Right lobe of liver (tissue), 6 donors: ENCODE measurements at regions not wholly inside any gene's neighbourhood (a gene's known extent, or its start where the extent isn't known, plus 50 kb on each side); places are given as distances from the start of the nearest gene placed in this dataset.

Source experiments
- ATAC-seq, 4 donors: fragments of 200-7000 bp; cut with Tn5 transposase; one replicate each; pipeline ENCODE4 v1.9.1; 2020; ENCODE audit warnings: mild to moderate bottlenecking in 4 of 4, moderate library complexity in 4 of 4
- DNase-seq, 3 donors: peaks; one replicate each; pipeline ENCODE4 v3.0.0-alpha.2; 2020
- H3K27ac ChIP-seq, 3 donors: fragments of 200-600 bp; one replicate each; pipeline ENCODE4 v1.8.0; 2022
- H3K27me3 ChIP-seq, 2 donors: fragments of 200-600 bp; one replicate each; pipeline ENCODE4 v1.8.0; 2022
- H3K36me3 ChIP-seq, 4 donors: fragments of 200-600 bp; sonication (generic) in 1 of 4; one replicate each; pipeline versions ENCODE4 v1.5.1 to v1.8.0; 2017 to 2022; ENCODE audit warnings: control low read depth in 1 of 4
- H3K4me1 ChIP-seq, 4 donors: fragments of 200-600 bp; sonication (generic) in 1 of 4; one replicate each; pipeline versions ENCODE4 v1.5.1 to v1.8.0; 2017 to 2022; ENCODE audit warnings: control low read depth in 1 of 4
- H3K4me3 ChIP-seq, 3 donors: fragments of 200-600 bp; one replicate each; pipeline ENCODE4 v1.8.0; 2022
- H3K9me3 ChIP-seq, 4 donors: fragments of 200-600 bp; sonication (generic) in 1 of 4; one replicate each; pipeline versions ENCODE4 v1.5.1 to v1.8.0; 2017 to 2022; ENCODE audit warnings: control low read depth in 1 of 4
- CTCF ChIP-seq, 4 donors: fragments of 200-600 bp in 3 of 4; fragments of 450-650 bp in 1 of 4; IDR thresholded peaks; one replicate each; pipeline versions ENCODE4 v1.5.1 to v1.8.0; 2016 to 2022; ENCODE audit warnings: antibody characterized with exemption in 4 of 4, mild to moderate bottlenecking in 2 of 4
- POLR2A ChIP-seq: fragments of 450-650 bp; IDR thresholded peaks from one replicate; pipeline ENCODE4 v1.6.1; 2017; ENCODE audit warnings: antibody characterized with exemption, mild to moderate bottlenecking
- WGBS: methylation state at CpG from one replicate; pipeline ENCODE4 v1.1.6; 2018; ENCODE audit warnings: low coverage, low lambda C conversion rate; ENCODE audit not compliant: insufficient coverage; ENCODE audit errors: missing lambda C conversion rate; 5-methylcytosine and 5-hydroxymethylcytosine counted together
- intact Hi-C, 2 donors: fragments of 100-400 bp; cut with DNase I; formaldehyde crosslinking; loops; one replicate each; pipeline versions ENCODE4 v1.11.2 to v1.14.1; 2022
- donor health status: DM: no; HTN: yes; CAD: no.
- donor health status: DM: no; HTN: no; CAD: no.
- donor health status: DM: no; HTN: no; CAD: no.
- donor health status: DM: no; HTN: yes; CAD: no.
- donor health status: DM: no; HTN: yes; CAD: no.

GRCh38 chr13:63041640-63042414 lies 1626.2 kb upstream of the PCDH20 start:
- Histone ChIP-seq H3K27me3 (no peaks in the 10 kb centered on the region), H3K27ac (no peak overlapping the region), H3K4me1 (no peaks in the 10 kb centered on the region), H3K4me3 (no peak overlapping the region), H3K9me3 (no peaks in the 10 kb centered on the region), H3K36me3 (no peaks in the 10 kb centered on the region)
- intact Hi-C loops = no loop called here
- ATAC-seq (no peak), DNase-seq (no peak)
- no peak for TF ChIP-seq CTCF (IDR thresholded peaks at IDR 0.05)
- 53% methylated on average over 4 of the region's 4 CpGs for WGBS

GRCh38 chr13:63026285-63026797 lies 1610.7 kb upstream of the PCDH20 start:
- H3K4me3 ChIP-seq = no peak overlapping the region
- no peaks in the 10 kb centered on the region for H3K27me3 ChIP-seq
- H3K4me1 ChIP-seq = no peaks in the 10 kb centered on the region
- TF ChIP-seq POLR2A (no peak), CTCF (IDR thresholded peaks at IDR 0.05) (no peak)
- no peak overlapping the region for H3K27ac ChIP-seq
- no peaks in the 10 kb centered on the region for H3K36me3 ChIP-seq
- 42% methylated on average over 3 of the region's 3 CpGs for WGBS
- no peaks in the 10 kb centered on the region for H3K9me3 ChIP-seq
- DNase-seq (no peak), ATAC-seq (no peak)
- intact Hi-C loops = no loop called here

- Histone ChIP-seq H3K4me3 (no peak overlapping the region), H3K36me3 (no peaks in the 10 kb centered on the region), H3K9me3 (no peaks in the 10 kb centered on the region), H3K27me3 (no peaks in the 10 kb centered on the region), H3K27ac (no peak overlapping the region), H3K4me1 (no peaks in the 10 kb centered on the region)
- intact Hi-C loops = no loop called here
- ATAC-seq (no peak), DNase-seq (no peak)
- TF ChIP-seq POLR2A (no peak), CTCF (IDR thresholded peaks at IDR 0.05) (no peak)
- WGBS = 41% methylated on average over 1 of the region's 1 CpG
Measured at GRCh38 chr13:63025741-63026140, 1610.1 kb upstream of the PCDH20 start.

GRCh38 chr13:63024458-63024857 lies 1608.8 kb upstream of the PCDH20 start:
- no peak for ATAC-seq
- 63% methylated on average over 3 of the region's 3 CpGs for WGBS
- H3K27me3 ChIP-seq = no peaks in the 10 kb centered on the region
- intact Hi-C loops = no loop called here
- no peaks in the 10 kb centered on the region for H3K36me3 ChIP-seq
- no peak for TF ChIP-seq POLR2A
- no peak for TF ChIP-seq CTCF (IDR thresholded peaks at IDR 0.05)
- H3K4me1 ChIP-seq = no peaks in the 10 kb centered on the region
- H3K9me3 ChIP-seq = no peaks in the 10 kb centered on the region
- DNase-seq = no peak
- H3K4me3 ChIP-seq = no peak overlapping the region
- no peak overlapping the region for H3K27ac ChIP-seq
